Upper lobe of left lung (tissue), 6 donors: ENCODE measurements at regions not wholly inside any gene's neighbourhood (a gene's known extent, or its start where the extent isn't known, plus 50 kb on each side); places are given as distances from the start of the nearest gene placed in this dataset.

ENCODE experiments used
- ATAC-seq, 2 donors: fragments of 200-7000 bp; cut with Tn5 transposase; one replicate each; pipeline ENCODE4 v1.9.1; 2022; ENCODE audit warnings: mild to moderate bottlenecking in 2 of 2, moderate library complexity in 2 of 2; ENCODE audit not compliant: low FRiP score in 2 of 2
- DNase-seq, 2 donors: peaks; one replicate each; pipeline ENCODE4 v3.0.0-alpha.2; 2019 to 2020
- H3K27ac ChIP-seq, 4 donors: fragments of 200-600 bp; sonication (generic); one replicate each; pipeline ENCODE4 v1.5.1; 2016 to 2019
- H3K27me3 ChIP-seq, 4 donors: fragments of 200-600 bp; sonication (generic); one replicate each; pipeline ENCODE4 v1.5.1; 2017 to 2019
- H3K36me3 ChIP-seq, 4 donors: fragments of 200-600 bp; sonication (generic); one replicate each; pipeline ENCODE4 v1.5.1; 2016 to 2019
- H3K4me1 ChIP-seq, 4 donors: fragments of 200-600 bp; sonication (generic); one replicate each; pipeline ENCODE4 v1.5.1; 2018 to 2019
- H3K4me3 ChIP-seq, 4 donors: fragments of 200-600 bp; sonication (generic); one replicate each; pipeline ENCODE4 v1.5.1; 2017 to 2019; ENCODE audit warnings: mild to moderate bottlenecking in 2 of 4, moderate library complexity in 1 of 4
- H3K9me3 ChIP-seq, 4 donors: fragments of 200-600 bp; sonication (generic); one replicate each; pipeline ENCODE4 v1.5.1; 2018 to 2019
- CTCF ChIP-seq, 6 experiments: fragments of 450-650 bp in 4 of 6; fragments of 200-600 bp in 2 of 6; sonication (generic) in 2 of 6; IDR thresholded peaks; one replicate each; pipeline ENCODE4 v1.5.1; 2016 to 2019; ENCODE audit warnings: antibody characterized with exemption in 6 of 6
- EP300 ChIP-seq, 4 donors: sonication (generic); formaldehyde crosslinking; IDR thresholded peaks; one replicate each; pipeline ENCODE4 v1.5.1; 2017; ENCODE audit warnings: antibody characterized with exemption in 4 of 4, control low read depth in 2 of 4
- POLR2A ChIP-seq, 4 donors: fragments of 450-650 bp; IDR thresholded peaks; one replicate each; pipeline ENCODE4 v1.5.1; 2016 to 2017; ENCODE audit warnings: antibody characterized with exemption in 4 of 4, mild to moderate bottlenecking in 2 of 4
- POLR2AphosphoS5 ChIP-seq, 2 donors: sonication (generic); formaldehyde crosslinking; IDR thresholded peaks; one replicate each; pipeline ENCODE4 v1.5.1; 2017; ENCODE audit warnings: antibody characterized with exemption in 2 of 2
- WGBS, 2 donors: methylation state at CpG; one replicate each; pipeline ENCODE4 v1.1.5; 2017 to 2018; 5-methylcytosine and 5-hydroxymethylcytosine counted together
- donor health status: DM: no; HTN: no; CAD: no; lungs with moderate emphysema.
- donor health status: DM: no; HTN: yes; CAD: no; lungs with severe emphysema.

- TF ChIP-seq CTCF (IDR thresholded peaks at IDR 0.05), result no peak
- no peak for TF ChIP-seq POLR2A (IDR thresholded peaks at IDR 0.05)
- no peak for TF ChIP-seq POLR2AphosphoS5 (IDR thresholded peaks at IDR 0.05)
- no peak for TF ChIP-seq EP300 (IDR thresholded peaks at IDR 0.05)
- no peak for DNase-seq
- Histone ChIP-seq H3K27ac (no peak overlapping the region), H3K36me3 (no peaks in the 10 kb centered on the region), H3K9me3 (no peaks in the 10 kb centered on the region), H3K4me3 (no peak overlapping the region), H3K4me1 (no peaks in the 10 kb centered on the region), H3K27me3 (no peaks in the 10 kb centered on the region)
- 56 to 59% methylated on average over 4 of the region's 4 CpGs for WGBS, 2 donors
- no peak for ATAC-seq
Measured at GRCh38 chr6:90450268-90450953, 136.5 kb downstream of the MAP3K7 start.

- Histone ChIP-seq H3K27ac (no peak overlapping the region), H3K9me3 (no peaks in the 10 kb centered on the region), H3K36me3 (no peaks in the 10 kb centered on the region), H3K27me3 (no peaks in the 10 kb centered on the region), H3K4me1 (no peaks in the 10 kb centered on the region), H3K4me3 (no peak overlapping the region)
- 94 to 97% methylated on average over 5 of the region's 5 CpGs for WGBS, 2 donors
- DNase-seq (no peak), ATAC-seq (no peak)
- TF ChIP-seq POLR2AphosphoS5 (IDR thresholded peaks at IDR 0.05) (no peak), CTCF (IDR thresholded peaks at IDR 0.05) (no peak), EP300 (IDR thresholded peaks at IDR 0.05) (no peak), POLR2A (IDR thresholded peaks at IDR 0.05) (no peak)
Measured at GRCh38 chr6:90449311-90449710, 137.6 kb downstream of the MAP3K7 start.

- ATAC-seq, result no peak
- no peak for DNase-seq
- H3K4me1 ChIP-seq, result no peaks in the 10 kb centered on the region
- no peak overlapping the region for H3K27ac ChIP-seq
- H3K36me3 ChIP-seq, result no peaks in the 10 kb centered on the region
- H3K9me3 ChIP-seq, result no peaks in the 10 kb centered on the region
- no peak overlapping the region for H3K4me3 ChIP-seq
- TF ChIP-seq POLR2A (IDR thresholded peaks at IDR 0.05) (no peak), EP300 (IDR thresholded peaks at IDR 0.05) (no peak), POLR2AphosphoS5 (IDR thresholded peaks at IDR 0.05) (no peak), CTCF (IDR thresholded peaks at IDR 0.05) (no peak)
- WGBS, 2 donors, result 91 to 94% methylated on average over 5 of the region's 5 CpGs
- no peaks in the 10 kb centered on the region for H3K27me3 ChIP-seq
Measured at GRCh38 chr6:90448836-90449235, 138.0 kb downstream of the MAP3K7 start.

GRCh38 chr6:90446164-90446563 is 140.7 kb downstream of the MAP3K7 start:
- ATAC-seq (no peak), DNase-seq (no peak)
- H3K27me3 ChIP-seq, result no peaks in the 10 kb centered on the region
- WGBS, 2 donors, result 60 to 62% methylated on average over 2 of the region's 2 CpGs
- no peaks in the 10 kb centered on the region for H3K4me1 ChIP-seq
- H3K36me3 ChIP-seq, result no peaks in the 10 kb centered on the region
- no peaks in the 10 kb centered on the region for H3K9me3 ChIP-seq
- no peak overlapping the region for H3K4me3 ChIP-seq
- no peak overlapping the region for H3K27ac ChIP-seq
- TF ChIP-seq POLR2AphosphoS5 (IDR thresholded peaks at IDR 0.05), result no peak
- TF ChIP-seq EP300 (IDR thresholded peaks at IDR 0.05), result no peak
- TF ChIP-seq CTCF (IDR thresholded peaks at IDR 0.05), result no peak
- no peak for TF ChIP-seq POLR2A (IDR thresholded peaks at IDR 0.05)

DNA sequence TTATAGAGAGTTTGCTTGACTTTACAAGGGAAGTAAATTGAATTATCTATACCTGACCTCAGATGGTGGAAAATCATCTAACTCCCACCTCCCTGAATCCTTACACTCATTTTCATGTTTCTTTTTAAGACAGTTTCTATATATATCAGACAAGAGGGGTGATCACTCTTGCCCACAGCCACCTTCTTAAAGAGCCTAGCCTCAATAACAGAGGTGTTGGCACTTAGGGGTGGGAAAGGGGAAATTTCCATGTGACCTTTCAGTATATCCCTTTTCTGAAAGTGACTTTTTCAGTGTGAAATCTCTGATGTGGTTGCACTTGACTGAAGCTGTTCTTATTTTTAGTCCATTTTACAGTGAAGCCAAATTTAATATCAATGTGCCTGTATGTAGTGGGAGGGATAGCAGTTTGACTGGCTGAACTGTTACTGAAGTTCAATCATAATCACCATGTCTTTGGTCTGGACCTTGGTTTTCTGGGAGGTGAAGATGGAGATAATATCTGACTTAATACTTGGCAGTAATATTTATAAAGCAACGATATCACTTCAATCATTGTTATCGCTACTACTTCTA is 141.3 kb downstream of the MAP3K7 start:
- no peaks in the 10 kb centered on the region for H3K36me3 ChIP-seq
- ATAC-seq (no peak), DNase-seq (no peak)
- H3K9me3 ChIP-seq, result no peaks in the 10 kb centered on the region
- H3K27me3 ChIP-seq, result no peaks in the 10 kb centered on the region
- no peak overlapping the region for H3K4me3 ChIP-seq
- H3K4me1 ChIP-seq, result no peaks in the 10 kb centered on the region
- no peak for TF ChIP-seq POLR2A (IDR thresholded peaks at IDR 0.05)
- no peak overlapping the region for H3K27ac ChIP-seq
- WGBS, 2 donors, result 47 to 83% methylated on average over 2 of the region's 2 CpGs
